Natural killer cell (primary cell): ENCODE measurements at regions not wholly inside any gene's neighbourhood (a gene's known extent, or its start where the extent isn't known, plus 50 kb on each side); places are given as distances from the start of the nearest gene placed in this dataset.

Source experiments
- ATAC-seq, 3 donors: fragments of 150-1000 bp in 2 of 3; fragments of 200-7000 bp in 1 of 3; cut with Tn5 transposase; 1 replicate in 1 of 3; 2 replicates in 2 of 3; pipeline ENCODE4 v1.10.0; 2021; ENCODE audit warnings: mild to moderate bottlenecking in 2 of 3, moderate library complexity in 2 of 3
- DNase-seq, 2 donors: peaks; one replicate each; pipeline versions ENCODE4 v3.0.0 to v3.0.0-alpha.2; 2013 to 2021; ENCODE audit warnings: mixed read lengths in 1 of 2
- H3K27ac ChIP-seq: one replicate; pipeline ENCODE4 v1.5.1; 2013; ENCODE audit warnings: mild to moderate bottlenecking, low read length
- H3K27me3 ChIP-seq: one replicate; pipeline ENCODE4 v1.6.1; 2013; ENCODE audit warnings: low read length; ENCODE audit not compliant: control insufficient read depth, insufficient read depth
- H3K36me3 ChIP-seq: one replicate; pipeline ENCODE4 v1.6.1; 2013; ENCODE audit warnings: low read length; ENCODE audit not compliant: control insufficient read depth, insufficient read depth
- H3K4me1 ChIP-seq: one replicate; pipeline ENCODE4 v1.6.1; 2013; ENCODE audit warnings: low read length; ENCODE audit not compliant: control insufficient read depth, insufficient read depth
- H3K4me3 ChIP-seq: one replicate; pipeline ENCODE4 v1.5.1; 2013; ENCODE audit warnings: low read length
- H3K9me3 ChIP-seq: one replicate; pipeline ENCODE4 v1.6.1; 2013; ENCODE audit warnings: low read length; ENCODE audit not compliant: control insufficient read depth, insufficient read depth
- H3K27ac Mint-ChIP-seq, 2 donors: one replicate each; pipeline ENCODE4 v1.8.0; 2022; ENCODE audit warnings: mild to moderate bottlenecking in 2 of 2, mixed read lengths in 2 of 2, moderate library complexity in 1 of 2
- H3K27me3 Mint-ChIP-seq, 2 donors: one replicate each; pipeline ENCODE4 v1.8.0; 2022; ENCODE audit warnings: low read depth in 2 of 2, mixed read lengths in 2 of 2
- H3K36me3 Mint-ChIP-seq: one replicate; pipeline ENCODE4 v1.8.0; 2022; ENCODE audit warnings: mixed read lengths
- H3K4me1 Mint-ChIP-seq, 2 donors: one replicate each; pipeline ENCODE4 v1.8.0; 2022; ENCODE audit warnings: mixed read lengths in 2 of 2
- H3K4me3 Mint-ChIP-seq: one replicate; pipeline ENCODE4 v1.8.0; 2022; ENCODE audit warnings: mild to moderate bottlenecking, moderate library complexity, mixed read lengths
- H3K9me3 Mint-ChIP-seq, 2 donors: one replicate each; pipeline ENCODE4 v1.8.0; 2022; ENCODE audit warnings: mixed read lengths in 2 of 2
- CTCF ChIP-seq: fragments of 200-600 bp; IDR thresholded peaks from one replicate; pipeline ENCODE4 v1.8.0; 2022; ENCODE audit warnings: antibody characterized with exemption
- WGBS: methylation state at CpG from one replicate; pipeline ENCODE4 v1.1.7; 2013; ENCODE audit warnings: missing lambda C conversion rate; ENCODE audit not compliant: insufficient coverage; 5-methylcytosine and 5-hydroxymethylcytosine counted together
- intact Hi-C: fragments of 100-400 bp; cut with micrococcal nuclease; formaldehyde crosslinking; loops from one replicate; pipeline ENCODE4 v1.14.2; 2022

GRCh38 chr3:8282541-8283165 is 219.0 kb upstream of the LMCD1 start:
- intact Hi-C loops = no loop called here
- Mint-ChIP-seq H3K4me3 (no peak overlapping the region), H3K4me1 (no peaks in the 10 kb centered on the region), H3K36me3 (no peaks in the 10 kb centered on the region), H3K27me3 (peaks cover 6 to 10% of the 10 kb centered on the region in 2 donors), H3K9me3 (no peaks in the 10 kb centered on the region), H3K27ac (no peak overlapping the region)
- TF ChIP-seq CTCF = no peak
- Histone ChIP-seq H3K27me3 (no peaks in the 10 kb centered on the region), H3K9me3 (no peaks in the 10 kb centered on the region), H3K36me3 (no peaks in the 10 kb centered on the region), H3K4me1 (no peaks in the 10 kb centered on the region), H3K27ac (no peak overlapping the region), H3K4me3 (no peak overlapping the region)
- no peak for ATAC-seq
- no peak for DNase-seq

GRCh38 chr3:8283193-8283592 is 218.4 kb upstream of the LMCD1 start:
- ATAC-seq = no peak
- Histone ChIP-seq H3K36me3 (no peaks in the 10 kb centered on the region), H3K4me3 (no peak overlapping the region), H3K4me1 (no peaks in the 10 kb centered on the region), H3K27ac (no peak overlapping the region), H3K27me3 (no peaks in the 10 kb centered on the region), H3K9me3 (no peaks in the 10 kb centered on the region)
- Mint-ChIP-seq H3K27me3 (peaks cover 6 to 10% of the 10 kb centered on the region in 2 donors), H3K36me3 (no peaks in the 10 kb centered on the region), H3K27ac (no peak overlapping the region), H3K4me1 (no peaks in the 10 kb centered on the region), H3K9me3 (no peaks in the 10 kb centered on the region), H3K4me3 (no peak overlapping the region)
- DNase-seq = no peak
- intact Hi-C loops = no loop called here
- WGBS = no CpG with 5 or more reads among the region's 1 CpG
- TF ChIP-seq CTCF = no peak

GRCh38 chr3:8286086-8286485 is 215.5 kb upstream of the LMCD1 start:
- DNase-seq (no peak), ATAC-seq (no peak)
- Mint-ChIP-seq H3K36me3 (no peaks in the 10 kb centered on the region), H3K4me1 (no peaks in the 10 kb centered on the region), H3K27ac (no peak overlapping the region), H3K27me3 (peaks cover 5 to 8% of the 10 kb centered on the region in 2 donors), H3K9me3 (no peaks in the 10 kb centered on the region), H3K4me3 (no peak overlapping the region)
- no peaks in the 10 kb centered on the region for H3K27me3 ChIP-seq
- no peaks in the 10 kb centered on the region for H3K9me3 ChIP-seq
- no peak overlapping the region for H3K4me3 ChIP-seq
- 91% methylated on average over 5 of the region's 5 CpGs for WGBS
- TF ChIP-seq CTCF = no peak
- H3K27ac ChIP-seq = no peak overlapping the region
- intact Hi-C loops = no loop called here
- no peaks in the 10 kb centered on the region for H3K4me1 ChIP-seq
- H3K36me3 ChIP-seq = no peaks in the 10 kb centered on the region

- Histone ChIP-seq H3K4me1 (no peaks in the 10 kb centered on the region), H3K27ac (no peak overlapping the region), H3K27me3 (no peaks in the 10 kb centered on the region), H3K9me3 (no peaks in the 10 kb centered on the region), H3K36me3 (no peaks in the 10 kb centered on the region), H3K4me3 (no peak overlapping the region)
- Mint-ChIP-seq H3K27ac (no peak overlapping the region), H3K4me1 (no peaks in the 10 kb centered on the region), H3K36me3 (no peaks in the 10 kb centered on the region), H3K27me3 (peaks cover 5 to 13% of the 10 kb centered on the region in 2 donors), H3K4me3 (no peak overlapping the region), H3K9me3 (no peaks in the 10 kb centered on the region)
- DNase-seq = no peak
- TF ChIP-seq CTCF = no peak
- intact Hi-C loops = no loop called here
- no peak for ATAC-seq
Observed at GRCh38 chr3:8286749-8287148, 214.9 kb upstream of the LMCD1 start.
